Choroid plexus epithelial cell (primary cell): ENCODE measurements at regions not wholly inside any gene's neighbourhood (a gene's known extent, or its start where the extent isn't known, plus 50 kb on each side); places are given as distances from the start of the nearest gene placed in this dataset.

Experiments used
- DNase-seq: peaks from one replicate; pipeline ENCODE4 v3.0.0-alpha.2; 2010; ENCODE audit warnings: low read depth
- H3K4me3 ChIP-seq: 2 replicates; pipeline ENCODE4 v1.5.1; 2011; ENCODE audit warnings: low read depth, mild to moderate bottlenecking, control low read depth, low read length, moderate library complexity
- CTCF ChIP-seq: conservative IDR thresholded peaks from 2 replicates; pipeline ENCODE4 v1.5.1; 2011; ENCODE audit warnings: low read depth, mild to moderate bottlenecking, control low read depth, inconsistent platforms, low read length, moderate library complexity

GRCh38 chr13:81800433-81800832, 1459.5 kb upstream of the SPRY2 start:
- H3K4me3 ChIP-seq: no peak overlapping the region
- TF ChIP-seq CTCF: no peak
- DNase-seq: no peak

GRCh38 chr13:81795710-81796109, 1454.8 kb upstream of the SPRY2 start:
- H3K4me3 ChIP-seq: no peak overlapping the region
- TF ChIP-seq CTCF: no peak

GRCh38 chr13:81791641-81792040, 1450.7 kb upstream of the SPRY2 start:
- TF ChIP-seq CTCF: no peak
- no peak overlapping the region for H3K4me3 ChIP-seq
- DNase-seq: no peak

More at GRCh38 chr13:81795710-81796109, 1454.8 kb upstream of the SPRY2 start:
- DNase-seq: no peak

GRCh38 chr13:81781471-81781870, 1440.5 kb upstream of the SPRY2 start:
- no peak for TF ChIP-seq CTCF
- no peak for DNase-seq

GRCh38 chr13:81779876-81780275, 1439.0 kb upstream of the SPRY2 start:
- H3K4me3 ChIP-seq: no peak overlapping the region
- TF ChIP-seq CTCF: no peak
- DNase-seq: no peak

More at GRCh38 chr13:81781471-81781870, 1440.5 kb upstream of the SPRY2 start:
- no peak overlapping the region for H3K4me3 ChIP-seq

- DNase-seq: no peak
- TF ChIP-seq CTCF: no peak
- no peak overlapping the region for H3K4me3 ChIP-seq
Measured at GRCh38 chr13:81778350-81778749, 1437.4 kb upstream of the SPRY2 start.

- no peak for TF ChIP-seq CTCF
- no peak overlapping the region for H3K4me3 ChIP-seq
- DNase-seq: no peak
Measured at GRCh38 chr13:81773263-81773662, 1432.3 kb upstream of the SPRY2 start.
